Smooth muscle cell (in vitro differentiated cells): ENCODE measurements at regions not wholly inside any gene's neighbourhood (a gene's known extent, or its start where the extent isn't known, plus 50 kb on each side); places are given as distances from the start of the nearest gene placed in this dataset.

Experiments
- DNase-seq: peaks from one replicate; lab custom pipeline; 2025; ENCODE audit not compliant: unreplicated experiment; lab: John Stamatoyannopoulos, UW
- H2AFZ ChIP-seq: fragments of 200-600 bp; sonication (generic); 2 replicates; pipeline ENCODE4 v1.6.0; 2016; ENCODE audit warnings: antibody characterized with exemption, low read depth, mild to moderate bottlenecking
- H3F3A ChIP-seq: fragments of 200-600 bp; sonication (generic); 2 replicates; pipeline ENCODE4 v1.6.0; 2017; ENCODE audit warnings: antibody characterized with exemption, low read depth
- H3K27ac ChIP-seq: fragments of 200-600 bp; sonication (generic); 2 replicates; pipeline ENCODE4 v1.5.1; 2016; ENCODE audit warnings: low read depth, mild to moderate bottlenecking
- H3K27me3 ChIP-seq: fragments of 200-600 bp; sonication (generic); 2 replicates; pipeline ENCODE4 v1.6.1; 2016; ENCODE audit warnings: low read depth, mild to moderate bottlenecking
- H3K36me3 ChIP-seq: fragments of 200-600 bp; sonication (generic); 2 replicates; pipeline ENCODE4 v1.5.1; 2016; ENCODE audit warnings: low read depth
- H3K4me1 ChIP-seq: fragments of 200-600 bp; sonication (generic); 2 replicates; pipeline ENCODE4 v1.5.1; 2016; ENCODE audit warnings: low read depth
- H3K4me2 ChIP-seq: fragments of 200-600 bp; sonication (generic); 2 replicates; pipeline ENCODE4 v1.6.0; 2016; ENCODE audit warnings: mild to moderate bottlenecking
- H3K4me3 ChIP-seq: fragments of 200-600 bp; sonication (generic); 2 replicates; pipeline ENCODE4 v1.5.1; 2016; ENCODE audit warnings: mild to moderate bottlenecking
- H3K79me2 ChIP-seq: fragments of 200-600 bp; sonication (generic); 2 replicates; pipeline ENCODE4 v1.6.0; 2016; ENCODE audit warnings: low read depth, mild to moderate bottlenecking
- H3K9ac ChIP-seq: fragments of 200-600 bp; sonication (generic); 2 replicates; pipeline ENCODE4 v1.6.0; 2016; ENCODE audit warnings: low read depth
- H3K9me3 ChIP-seq: fragments of 200-600 bp; sonication (generic); replicated peaks from 2 replicates; pipeline ENCODE4 v1.5.1; 2016; ENCODE audit warnings: low read depth
- H4K20me1 ChIP-seq: fragments of 200-600 bp; sonication (generic); 2 replicates; pipeline ENCODE4 v1.6.0; 2016; ENCODE audit warnings: low read depth
- CTCF ChIP-seq: fragments of 200-600 bp; sonication (generic); IDR thresholded peaks from 2 replicates; pipeline ENCODE4 v1.5.1; 2017; ENCODE audit warnings: borderline replicate concordance, mild to moderate bottlenecking, antibody characterized with exemption; ENCODE audit not compliant: insufficient read depth, poor library complexity, severe bottlenecking
- WGBS: methylation state at CpG from one replicate; pipeline ENCODE4 v1.1.7; 2016; ENCODE audit warnings: low lambda C conversion rate; 5-methylcytosine and 5-hydroxymethylcytosine counted together

GRCh38 chr4:120353235-120353634 is 286.6 kb upstream of the MAD2L1 start:
- no peaks in the 10 kb centered on the region for H3K36me3 ChIP-seq

GRCh38 chr4:120352739-120353138 is 286.1 kb upstream of the MAD2L1 start:
- no peaks in the 10 kb centered on the region for H3K36me3 ChIP-seq
- no peaks in the 10 kb centered on the region for H3K27me3 ChIP-seq
- no peaks in the 10 kb centered on the region for H3K9me3 ChIP-seq
- no peak overlapping the region for H3K4me3 ChIP-seq
- no peak overlapping the region for H3K9ac ChIP-seq
- H3K4me1 ChIP-seq = no peaks in the 10 kb centered on the region
- H4K20me1 ChIP-seq = no peaks in the 10 kb centered on the region
- no peak overlapping the region for H3K4me2 ChIP-seq
- WGBS = 95% methylated on average over 1 of the region's 1 CpG
- H3K79me2 ChIP-seq = no peaks in the 10 kb centered on the region
- no peak overlapping the region for H2AFZ ChIP-seq
- H3F3A ChIP-seq = no peaks in the 10 kb centered on the region
- TF ChIP-seq CTCF = no peak
- H3K27ac ChIP-seq = no peak overlapping the region
- DNase-seq = no peak

More at GRCh38 chr4:120353235-120353634, 286.6 kb upstream of the MAD2L1 start:
- Histone ChIP-seq H4K20me1 (no peaks in the 10 kb centered on the region), H3K27ac (no peak overlapping the region), H2AFZ (no peak overlapping the region), H3K9ac (no peak overlapping the region), H3F3A (no peaks in the 10 kb centered on the region), H3K4me2 (no peak overlapping the region), H3K79me2 (no peaks in the 10 kb centered on the region), H3K4me3 (no peak overlapping the region), H3K9me3 (no peaks in the 10 kb centered on the region), H3K4me1 (no peaks in the 10 kb centered on the region), H3K27me3 (no peaks in the 10 kb centered on the region)
- DNase-seq = no peak
- WGBS = 91% methylated on average over 6 of the region's 6 CpGs
- no peak for TF ChIP-seq CTCF

GRCh38 chr4:120348948-120349347 is 282.3 kb upstream of the MAD2L1 start:
- Histone ChIP-seq H4K20me1 (no peaks in the 10 kb centered on the region), H2AFZ (no peak overlapping the region), H3K4me1 (no peaks in the 10 kb centered on the region), H3K9me3 (no peaks in the 10 kb centered on the region), H3K4me2 (no peak overlapping the region), H3K4me3 (no peak overlapping the region), H3F3A (no peaks in the 10 kb centered on the region), H3K27ac (no peak overlapping the region), H3K27me3 (no peaks in the 10 kb centered on the region), H3K36me3 (no peaks in the 10 kb centered on the region), H3K79me2 (no peaks in the 10 kb centered on the region), H3K9ac (no peak overlapping the region)
- no peak for DNase-seq
- WGBS = 98% methylated on average over 1 of the region's 1 CpG
- TF ChIP-seq CTCF = no peak

- Histone ChIP-seq H2AFZ (no peak overlapping the region), H3K4me3 (no peak overlapping the region), H3K36me3 (no peaks in the 10 kb centered on the region), H3K9ac (no peak overlapping the region), H3K27me3 (peaks cover 3% of the 10 kb centered on the region), H3K9me3 (no peaks in the 10 kb centered on the region), H3F3A (no peaks in the 10 kb centered on the region), H3K27ac (no peak overlapping the region), H3K4me2 (no peak overlapping the region), H3K4me1 (no peaks in the 10 kb centered on the region), H3K79me2 (no peaks in the 10 kb centered on the region), H4K20me1 (no peaks in the 10 kb centered on the region)
- no peak for DNase-seq
- 80% methylated on average over 2 of the region's 2 CpGs for WGBS
- no peak for TF ChIP-seq CTCF
Observed at GRCh38 chr4:120348521-120348920, 281.9 kb upstream of the MAD2L1 start.
